ENCODE measurements at regions not wholly inside any gene's neighbourhood (a gene's known extent, or its start where the extent isn't known, plus 50 kb on each side); places are given as distances from the start of the nearest gene placed in this dataset.

DNA sequence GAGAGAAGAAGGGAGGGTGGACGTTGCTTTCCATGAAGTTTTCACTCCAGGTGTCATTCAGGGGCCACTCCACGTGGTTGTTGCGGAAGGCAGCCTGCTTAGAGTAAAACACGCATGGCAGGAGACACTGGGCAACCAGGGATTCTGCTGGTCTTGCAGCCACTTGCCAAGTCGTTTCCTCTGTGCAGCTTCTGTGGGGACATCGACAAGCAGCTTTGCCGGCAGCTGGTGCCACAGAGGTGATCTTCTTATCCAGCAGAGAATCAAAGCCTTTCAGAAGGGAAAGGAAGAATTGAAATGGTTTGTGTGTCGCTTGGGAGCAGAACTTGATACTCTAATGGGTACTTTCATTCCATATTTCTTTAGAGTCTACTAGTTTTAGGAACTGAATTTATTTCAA, 867.1 kb upstream of the TENM3 start:
- ChIA-PET CTCF (interaction anchor here (0.6 to 0.8 kb wide), 2 partner anchors 11 to 186 kb away, joined by 3 to 4 read pairs; no protein-coding TSS in a partner anchor), POLR2A (ENCODE audit: unreplicated experiment) (no interaction called here)
- BruUV-seq (replicated peaks), result no TSS peak
- Histone ChIP-seq H2AFZ (replicated peaks; ENCODE audit: low read length, poor library complexity) (no peak overlapping the region), H3K18ac (ENCODE audit: low read depth, low read length) (no peak overlapping the region), H2BK20ac (ENCODE audit: low read depth, low read length) (no peak overlapping the region), H4K91ac (ENCODE audit: insufficient read depth, low read depth, low read length) (no peak overlapping the region), H3K4me3 (ENCODE audit: insufficient read depth, low read depth, low read length) (no peak overlapping the region), H3K56ac (ENCODE audit: extremely low read depth, insufficient read depth, low read length) (no peak overlapping the region), H3K27ac (ENCODE audit: insufficient read depth, low read length) (no peak overlapping the region), H4K20me1 (ENCODE audit: insufficient read depth, low read length) (no peaks in the 10 kb centered on the region), H3K23ac (ENCODE audit: low read depth, low read length) (no peak overlapping the region), H2BK120ac (ENCODE audit: low read depth, low read length) (no peak overlapping the region), H2BK5ac (ENCODE audit: low read depth, low read length, poor library complexity, severe bottlenecking) (no peak overlapping the region), H2BK15ac (ENCODE audit: low read depth, low read length) (no peak overlapping the region), H3K4me2 (ENCODE audit: low read depth, low read length) (no peak overlapping the region), H2AK9ac (replicated peaks; ENCODE audit: low read depth, low read length, poor library complexity) (no peak overlapping the region), H4K8ac (ENCODE audit: low read depth in 2 of 2, low read length in 2 of 2) (no peak overlapping the region), H3K9me3 (ENCODE audit: control insufficient read depth, insufficient read depth, low read length) (no peaks in the 10 kb centered on the region), H3K14ac (replicated peaks; ENCODE audit: low read depth, low read length) (no peak overlapping the region), H4K5ac (ENCODE audit: low read depth, low read length) (no peak overlapping the region), H3K36me3 (ENCODE audit: control insufficient read depth, insufficient read depth, low read length) (no peaks in the 10 kb centered on the region), H2AK5ac (ENCODE audit: low read depth, low read length) (no peak overlapping the region), H3K4me1 (ENCODE audit: control insufficient read depth, insufficient read depth, low read length) (no peaks in the 10 kb centered on the region), H3K27me3 (ENCODE audit: control insufficient read depth, insufficient read depth, low read length) (no peaks in the 10 kb centered on the region), H3K9ac (ENCODE audit: low read depth, low read length) (no peak overlapping the region), H3K79me1 (ENCODE audit: low read depth in 1 of 2, low read length in 2 of 2) (no peaks in the 10 kb centered on the region), H3K4ac (ENCODE audit: low read depth, low read length) (no peak overlapping the region), H3K9me1 (ENCODE audit: insufficient read depth, low read length) (no peaks in the 10 kb centered on the region)
- TF ChIP-seq MAFK (IDR thresholded peaks at IDR 0.05; ENCODE audit: low read depth, low read length), result no peak
- TF ChIP-seq, protein P1, sequence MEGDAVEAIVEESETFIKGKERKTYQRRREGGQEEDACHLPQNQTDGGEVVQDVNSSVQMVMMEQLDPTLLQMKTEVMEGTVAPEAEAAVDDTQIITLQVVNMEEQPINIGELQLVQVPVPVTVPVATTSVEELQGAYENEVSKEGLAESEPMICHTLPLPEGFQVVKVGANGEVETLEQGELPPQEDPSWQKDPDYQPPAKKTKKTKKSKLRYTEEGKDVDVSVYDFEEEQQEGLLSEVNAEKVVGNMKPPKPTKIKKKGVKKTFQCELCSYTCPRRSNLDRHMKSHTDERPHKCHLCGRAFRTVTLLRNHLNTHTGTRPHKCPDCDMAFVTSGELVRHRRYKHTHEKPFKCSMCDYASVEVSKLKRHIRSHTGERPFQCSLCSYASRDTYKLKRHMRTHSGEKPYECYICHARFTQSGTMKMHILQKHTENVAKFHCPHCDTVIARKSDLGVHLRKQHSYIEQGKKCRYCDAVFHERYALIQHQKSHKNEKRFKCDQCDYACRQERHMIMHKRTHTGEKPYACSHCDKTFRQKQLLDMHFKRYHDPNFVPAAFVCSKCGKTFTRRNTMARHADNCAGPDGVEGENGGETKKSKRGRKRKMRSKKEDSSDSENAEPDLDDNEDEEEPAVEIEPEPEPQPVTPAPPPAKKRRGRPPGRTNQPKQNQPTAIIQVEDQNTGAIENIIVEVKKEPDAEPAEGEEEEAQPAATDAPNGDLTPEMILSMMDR (conservative IDR thresholded peaks at IDR 0.05; ENCODE audit: low read depth, low read length), result no peak
- no peak for TF ChIP-seq RCOR1 (IDR thresholded peaks at IDR 0.05; ENCODE audit: insufficient replicate concordance, low read length)
- TF ChIP-seq MXI1 (IDR thresholded peaks at IDR 0.05; ENCODE audit: borderline replicate concordance, low read depth, low read length), result no peak
- TF ChIP-seq, protein P2, sequence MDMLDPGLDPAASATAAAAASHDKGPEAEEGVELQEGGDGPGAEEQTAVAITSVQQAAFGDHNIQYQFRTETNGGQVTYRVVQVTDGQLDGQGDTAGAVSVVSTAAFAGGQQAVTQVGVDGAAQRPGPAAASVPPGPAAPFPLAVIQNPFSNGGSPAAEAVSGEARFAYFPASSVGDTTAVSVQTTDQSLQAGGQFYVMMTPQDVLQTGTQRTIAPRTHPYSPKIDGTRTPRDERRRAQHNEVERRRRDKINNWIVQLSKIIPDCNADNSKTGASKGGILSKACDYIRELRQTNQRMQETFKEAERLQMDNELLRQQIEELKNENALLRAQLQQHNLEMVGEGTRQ (IDR thresholded peaks at IDR 0.05; ENCODE audit: low read depth, low read length), result no peak
- no peak for TF ChIP-seq MAZ (IDR thresholded peaks at IDR 0.05; ENCODE audit: borderline replicate concordance, low read depth, low read length)
- TF ChIP-seq RAD21 (IDR thresholded peaks at IDR 0.05; ENCODE audit: low read length), result no peak
- intact Hi-C loops (cut with micrococcal nuclease) (no loop called here), dilution Hi-C loops (cut with HindIII; ENCODE audit: low sequenced_read_pairs, unreplicated experiment) (no loop called here), in situ Hi-C loops (cut with MboI; ENCODE audit: low sequenced_read_pairs) (no loop called here)
- no CpG with 5 or more reads among the region's 8 CpGs for WGBS, 2 experiments (ENCODE audit: extremely low coverage in 2 of 2, insufficient read length in 1 of 2)
- DNase-seq (no peak), ATAC-seq (ENCODE audit: low read depth) (no peak)

Data from IMR-90 (cell line).